Muscle of back (tissue), 3 donors: ENCODE measurements at regions not wholly inside any gene's neighbourhood (a gene's known extent, or its start where the extent isn't known, plus 50 kb on each side); places are given as distances from the start of the nearest gene placed in this dataset.

Experiments
- DNase-seq, 3 donors: peaks; one replicate each; pipeline versions ENCODE4 v3.0.0 to v3.0.0-alpha.2; 2013

DNA sequence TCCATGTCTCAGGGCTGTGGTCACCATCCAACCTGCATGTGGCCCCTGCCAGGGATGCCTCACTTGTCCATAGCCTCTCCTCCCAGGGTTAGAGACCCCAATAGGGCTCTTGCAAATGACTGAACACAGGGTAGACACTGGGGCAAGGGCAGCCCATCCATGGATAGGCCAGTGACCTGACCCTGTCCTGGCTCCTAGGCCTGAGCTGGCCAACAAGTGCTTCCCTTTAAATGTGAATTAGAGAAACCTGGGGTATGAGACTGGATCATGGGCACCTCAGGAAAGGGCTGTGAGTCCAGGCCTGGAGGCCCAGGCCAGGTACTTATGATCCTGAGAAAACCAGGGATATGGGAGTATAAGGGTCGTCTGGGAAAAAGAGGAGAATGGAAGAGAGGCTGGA, 64.5 kb downstream of the COPS8 start:
- DNase-seq = no peak

DNA sequence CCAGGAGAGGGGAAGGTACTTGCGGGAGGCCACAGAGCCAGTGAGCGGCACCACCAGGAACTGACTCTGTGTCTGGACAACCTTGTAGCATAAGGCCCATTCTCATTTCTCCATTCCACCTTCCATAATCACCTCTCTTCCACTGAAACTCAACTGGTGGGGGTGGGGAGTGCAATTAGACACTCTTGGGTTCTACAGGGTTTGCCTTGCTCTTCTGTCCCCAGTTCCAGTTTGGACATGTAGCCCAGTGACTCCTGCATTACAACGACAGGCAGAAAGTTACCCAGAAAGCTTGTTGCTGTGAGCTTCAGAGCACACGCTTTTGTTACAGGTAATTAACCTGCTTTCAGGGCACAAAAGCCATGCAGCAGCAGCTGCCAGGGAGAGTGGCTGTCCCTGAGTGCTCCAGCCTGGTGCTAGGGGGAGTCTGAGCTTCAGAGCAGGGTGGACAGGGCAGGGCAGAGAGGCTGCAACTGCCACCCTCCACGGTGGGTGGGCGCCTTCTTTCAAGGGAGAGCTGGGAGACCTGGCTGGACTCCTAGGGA, 65.2 kb downstream of the COPS8 start:
- no peak for DNase-seq

DNA sequence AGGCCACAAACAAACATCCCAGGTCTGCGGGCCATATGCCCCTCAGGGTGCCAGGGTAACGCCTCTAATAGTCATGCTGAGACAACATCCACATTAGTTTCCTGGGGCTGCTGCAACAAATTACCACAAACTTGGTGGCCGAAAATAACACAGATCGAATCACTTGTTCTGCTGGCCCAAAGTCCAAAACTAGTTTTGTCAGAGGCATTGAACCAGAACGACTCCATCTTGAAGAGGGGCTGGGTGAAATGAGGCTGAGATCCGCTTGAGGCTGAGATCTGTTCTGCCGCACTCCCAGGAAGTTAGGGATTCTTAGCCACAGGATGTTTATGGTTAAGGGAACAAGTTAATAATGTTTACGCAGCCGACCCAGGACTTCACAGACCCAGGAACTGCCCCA, 66.7 kb downstream of the COPS8 start:
- DNase-seq = no peak

DNA sequence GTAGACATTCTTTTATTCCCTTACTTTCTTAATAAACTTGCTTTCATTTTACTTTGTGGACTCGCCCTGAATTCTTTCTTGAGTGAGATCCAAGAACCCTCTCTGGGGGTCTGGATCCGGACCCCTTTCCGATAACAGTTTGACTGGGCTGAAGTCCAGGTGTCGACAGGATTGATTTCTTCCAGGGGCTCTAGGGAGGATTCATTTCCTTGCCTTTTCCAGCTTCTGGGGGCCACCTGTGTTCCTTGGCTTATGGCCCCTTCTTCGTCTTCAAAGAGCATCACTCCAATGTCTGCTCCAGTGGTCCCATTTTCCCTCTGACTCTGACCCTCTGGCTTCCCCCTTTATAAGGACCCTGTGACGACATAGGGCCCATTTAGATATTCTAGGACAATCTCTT, 67.5 kb downstream of the COPS8 start:
- DNase-seq = peak in 1 of 3 donors; percentile 62

DNA sequence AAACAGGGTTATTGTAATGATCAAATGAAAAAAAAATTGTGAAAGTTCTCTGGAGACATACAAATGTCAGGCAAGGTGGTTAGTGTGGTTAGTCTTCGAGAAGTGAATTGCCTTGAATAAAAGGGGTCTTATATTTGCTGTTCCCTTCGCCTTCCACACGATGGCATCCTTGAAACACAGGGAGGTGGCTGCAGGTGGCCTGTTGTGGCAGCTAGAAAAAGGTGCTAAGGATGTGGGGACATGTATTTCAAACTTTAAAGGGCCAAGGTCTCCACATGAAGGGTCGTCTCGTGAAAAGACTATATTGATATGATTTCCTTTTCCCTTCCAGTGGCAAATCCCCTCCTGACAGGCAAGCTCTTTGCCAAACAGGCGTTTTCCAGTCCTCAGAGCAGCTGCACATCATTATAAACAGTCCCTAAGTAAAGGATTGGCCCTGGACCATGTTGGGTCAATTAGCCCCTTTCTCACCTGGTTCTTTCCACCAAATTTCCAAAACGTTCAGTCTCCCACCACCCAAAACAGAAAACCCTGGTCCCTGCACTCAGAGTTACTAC, 68.5 kb downstream of the COPS8 start:
- peak in 2 of 3 donors; percentile 58 to 79 for DNase-seq

DNA sequence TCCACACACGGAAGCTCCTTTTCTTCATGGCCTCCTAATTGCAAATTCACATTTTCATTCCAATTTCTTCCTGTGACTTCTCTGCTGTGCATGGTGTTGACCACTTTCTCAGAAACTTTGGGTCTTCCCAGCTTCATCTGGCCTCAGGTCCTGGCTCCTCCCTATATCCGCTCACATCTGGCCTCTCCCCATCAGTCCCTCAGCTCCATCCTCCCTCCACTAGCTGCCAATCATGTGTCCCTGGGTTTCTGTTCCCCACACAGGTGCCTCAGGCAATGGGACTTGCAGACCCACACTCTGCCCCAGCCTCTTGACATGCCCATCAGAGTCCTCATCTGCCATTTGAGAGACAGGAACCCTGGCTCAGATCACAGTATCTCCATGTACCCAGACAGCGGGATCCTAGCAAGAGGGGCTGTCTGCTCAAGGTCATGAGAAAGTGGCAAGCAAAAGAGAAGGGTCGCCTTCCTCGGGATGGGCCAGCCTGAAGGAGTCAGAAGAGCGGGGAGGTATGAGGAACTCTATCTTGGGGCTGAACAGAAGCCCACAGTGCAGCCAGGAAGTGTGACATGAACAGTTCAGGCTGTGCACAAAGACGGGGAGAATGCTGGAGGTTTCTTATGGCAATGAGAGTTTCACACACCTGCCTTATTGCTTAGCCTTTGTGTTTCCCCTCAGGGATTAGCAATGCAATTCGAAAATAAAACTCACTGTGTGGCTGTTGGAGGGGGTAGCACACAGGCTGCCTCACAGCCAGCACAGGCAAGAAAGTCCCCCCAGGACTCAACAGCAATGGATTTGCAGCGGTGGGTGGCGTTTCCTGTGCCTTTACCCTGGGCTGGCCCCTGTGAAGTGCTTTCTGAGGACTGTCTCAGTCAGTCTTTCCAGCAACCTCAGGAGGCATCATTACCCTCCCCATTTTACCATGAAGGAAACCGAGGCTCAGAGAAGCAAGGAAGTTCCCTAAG, 69.5 kb downstream of the COPS8 start:
- DNase-seq = peak in 2 of 3 donors; percentile 37 to 75

DNA sequence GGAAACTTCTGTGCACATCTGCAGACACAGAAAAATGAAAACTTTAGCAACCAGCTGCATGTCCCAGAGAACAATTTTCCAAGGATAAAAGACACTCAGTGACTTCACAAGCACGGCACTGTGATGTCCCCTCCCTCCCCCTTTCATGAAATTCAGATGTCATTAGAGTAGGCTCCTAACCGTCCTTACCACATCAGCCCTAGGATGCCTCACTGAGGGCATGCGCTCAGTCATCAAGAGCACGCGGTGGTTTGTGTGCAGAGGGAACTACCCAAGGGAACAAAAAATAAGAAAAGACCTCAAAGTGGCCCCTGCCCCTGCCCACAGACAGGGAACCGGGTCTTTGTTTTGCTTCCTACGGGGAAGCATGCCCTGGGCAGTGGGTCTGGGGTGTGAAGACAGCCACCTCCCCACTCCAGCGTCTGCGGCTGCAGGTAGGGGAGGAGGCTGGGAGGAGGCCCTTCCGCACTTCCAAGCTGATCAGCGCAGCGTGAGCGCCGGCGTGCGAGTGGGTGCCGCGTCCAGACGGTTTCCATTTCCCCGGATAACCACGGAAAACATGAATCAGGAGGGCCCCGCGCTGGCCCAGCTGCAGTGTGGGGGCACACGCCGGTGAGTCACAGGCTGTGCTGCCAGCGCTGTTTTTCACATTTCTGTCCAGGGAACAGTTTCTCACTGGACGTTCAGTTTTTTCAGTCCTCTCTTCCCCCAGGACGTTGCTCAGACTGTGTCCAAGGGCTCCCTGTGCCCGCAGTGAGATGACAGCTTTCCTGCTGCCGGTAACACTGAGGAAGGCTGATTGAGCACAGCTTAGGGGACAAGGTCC, 70.6 kb downstream of the COPS8 start:
- peak in 2 of 3 donors; percentile 55 to 76 for DNase-seq

DNA sequence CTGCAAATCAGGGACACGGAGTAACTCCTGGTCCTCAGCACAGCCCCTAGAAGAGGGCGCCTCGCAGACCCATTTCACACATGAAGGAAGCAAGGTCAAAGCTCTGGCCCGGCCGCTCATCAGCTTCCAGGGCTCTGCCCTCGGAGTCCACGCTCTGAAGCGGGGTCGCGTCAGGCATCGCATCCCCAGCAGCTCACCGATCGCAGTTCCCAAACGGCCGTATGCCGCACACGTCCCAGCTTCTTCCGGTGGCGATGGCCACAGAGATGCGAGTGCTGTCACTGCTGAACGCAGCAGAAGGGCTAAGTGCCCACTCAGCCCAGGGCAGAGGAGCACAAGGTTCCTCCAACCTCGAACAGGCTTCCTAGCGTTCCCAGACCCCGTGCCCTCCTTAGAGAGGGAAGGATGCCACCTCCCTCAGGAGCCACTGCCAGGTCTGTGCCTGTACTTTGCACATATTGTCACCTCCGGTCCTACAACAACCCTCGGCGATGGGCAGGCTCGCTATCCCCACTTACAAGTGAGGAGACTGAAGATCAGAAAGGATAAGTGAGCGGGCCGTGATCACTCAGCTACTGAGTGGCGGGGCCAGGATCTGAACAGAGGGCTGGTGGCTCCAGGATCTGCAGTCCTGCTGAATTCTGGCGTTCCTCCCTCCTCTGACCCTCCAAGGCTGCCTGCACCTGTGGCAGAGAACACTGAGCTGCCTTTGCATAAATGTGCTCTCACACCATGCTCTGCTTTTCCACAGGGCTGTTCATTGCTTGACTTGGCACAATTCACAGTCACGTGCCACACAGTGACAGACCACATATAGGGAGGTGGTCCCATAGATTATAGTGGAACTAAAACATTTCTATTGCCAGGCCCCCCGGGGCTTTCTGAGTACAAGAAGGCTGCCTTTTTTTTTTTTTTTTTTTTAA, 71.4 kb downstream of the COPS8 start:
- no peak for DNase-seq

DNA sequence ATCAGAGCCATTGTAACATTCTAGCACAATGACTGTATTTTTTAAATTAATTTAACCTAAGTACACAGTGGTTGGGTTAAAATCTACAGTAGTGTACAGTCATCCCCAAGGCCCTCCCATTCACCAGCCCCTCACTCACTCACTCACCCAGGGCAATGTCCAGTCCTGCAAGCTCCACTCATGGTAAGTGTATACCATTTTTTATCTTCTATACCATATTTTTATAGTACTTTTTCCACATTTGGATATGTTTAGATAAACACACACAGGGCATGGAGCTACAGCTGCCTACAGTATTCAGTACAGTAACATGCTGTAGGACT, 72.1 kb downstream of the COPS8 start:
- DNase-seq = no peak

DNA sequence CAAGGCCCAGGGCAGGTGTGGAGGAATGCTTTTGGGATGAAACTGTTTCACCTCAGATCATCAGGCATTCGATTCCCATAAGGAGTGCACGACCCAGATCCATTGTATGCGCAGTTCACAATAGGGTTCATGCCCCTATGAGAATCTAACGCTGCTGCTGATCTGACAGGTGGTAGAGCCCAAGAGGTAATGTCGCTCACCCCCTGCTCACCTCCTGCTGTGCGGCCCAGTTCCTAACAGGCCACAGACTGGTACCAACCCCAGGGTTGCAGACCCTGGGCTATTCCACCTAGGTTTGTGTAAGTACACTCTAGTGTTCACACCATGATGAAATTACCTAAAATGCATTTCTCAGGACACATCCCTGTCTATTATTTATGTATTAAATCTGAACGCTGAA, 72.5 kb downstream of the COPS8 start:
- no peak for DNase-seq

DNA sequence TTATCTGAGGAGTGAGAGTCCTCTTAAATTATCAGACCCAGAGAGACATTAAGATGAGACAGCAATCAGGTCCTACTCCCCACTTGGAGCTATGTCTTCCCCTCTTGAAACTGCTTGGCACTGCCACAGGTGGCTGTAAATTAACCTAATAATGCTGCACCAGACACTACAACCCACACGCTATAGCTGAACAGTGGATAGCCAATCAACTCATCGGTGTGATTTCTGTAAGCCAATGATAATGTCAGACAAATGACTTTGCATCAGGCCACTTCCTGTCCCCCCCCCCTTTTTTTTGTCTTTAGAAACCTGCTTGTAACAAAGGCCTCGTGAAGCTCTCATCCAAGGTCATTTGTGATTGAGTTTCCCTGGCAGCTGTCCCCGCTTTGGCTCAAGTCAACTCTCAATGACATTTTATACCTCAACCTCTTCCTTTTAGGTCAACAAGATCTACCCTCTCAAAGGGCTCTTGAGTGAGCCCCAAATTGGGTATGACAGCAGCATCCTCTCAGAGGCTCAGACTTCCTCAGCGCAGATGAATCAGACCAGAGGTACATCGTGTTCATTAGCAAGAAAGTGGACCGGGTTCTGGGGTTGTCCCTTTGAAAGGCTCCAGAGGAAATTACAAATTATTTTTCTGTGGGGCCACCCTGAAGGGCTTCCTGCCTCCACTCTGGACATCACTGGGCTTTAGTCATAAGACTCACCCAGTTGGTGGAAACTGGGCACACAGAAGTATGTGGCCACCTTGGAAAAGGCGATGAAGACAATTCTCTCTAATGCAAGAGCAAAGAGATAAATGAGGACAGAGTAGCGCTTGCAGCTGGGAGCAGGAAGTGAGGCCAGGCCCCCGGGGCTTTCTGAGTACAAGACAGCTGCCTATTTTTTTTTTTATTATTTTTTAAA, 73.6 kb downstream of the COPS8 start:
- peak in 2 of 3 donors; percentile 54 to 82 for DNase-seq

DNA sequence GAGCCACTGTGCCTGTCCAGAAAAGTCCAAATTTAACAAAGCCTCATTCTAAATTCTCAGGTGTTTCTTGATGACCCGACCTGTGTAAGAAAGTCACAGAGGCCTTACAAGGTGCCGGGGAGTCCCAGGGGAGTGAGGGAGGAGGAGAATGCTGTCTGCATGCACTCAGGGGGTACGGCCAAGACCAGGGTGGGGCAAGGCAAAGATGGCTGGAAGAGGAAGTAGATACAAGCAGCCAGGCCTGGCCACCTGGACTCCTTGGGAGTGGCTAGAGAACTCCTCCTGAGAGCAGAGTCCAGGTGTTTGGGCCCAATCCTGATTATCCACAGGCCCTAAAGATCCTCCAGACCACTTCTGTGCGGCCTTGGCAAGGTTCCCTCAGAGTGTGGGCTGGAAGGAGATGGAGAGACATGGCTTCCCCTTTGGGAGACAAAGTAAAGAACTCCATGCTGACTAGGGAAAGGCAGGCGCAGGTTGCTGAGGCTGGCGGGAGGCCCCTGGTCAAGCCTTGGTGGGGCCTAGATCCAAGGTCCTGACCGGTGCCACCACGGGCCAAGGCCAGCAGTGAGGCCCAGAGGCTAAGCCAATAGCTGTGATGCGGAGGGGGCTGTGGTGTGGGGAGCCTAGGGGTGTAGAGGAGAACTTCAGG, 74.7 kb downstream of the COPS8 start:
- DNase-seq = peak in 2 of 3 donors; percentile 71 to 92

DNA sequence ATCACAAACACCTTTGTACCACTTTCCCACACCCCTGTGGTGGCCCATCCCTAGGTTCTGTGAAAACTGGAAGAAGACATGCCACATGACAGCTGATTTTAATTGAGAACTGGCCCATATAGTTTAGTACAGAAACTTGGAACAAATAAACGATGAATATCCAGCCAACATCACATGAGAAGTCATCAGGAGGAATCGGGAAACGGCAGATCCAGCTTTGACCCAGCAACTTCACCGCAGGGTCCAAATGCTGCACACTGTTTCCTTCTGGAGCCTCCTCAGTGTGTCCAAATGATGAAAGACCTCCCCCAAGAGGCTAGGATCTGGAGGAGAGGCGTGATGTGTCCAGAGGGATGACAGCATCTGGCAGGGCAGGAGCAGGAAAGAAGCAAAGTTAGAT, 75.5 kb downstream of the COPS8 start:
- peak in 2 of 3 donors; percentile 78 to 92 for DNase-seq

DNA sequence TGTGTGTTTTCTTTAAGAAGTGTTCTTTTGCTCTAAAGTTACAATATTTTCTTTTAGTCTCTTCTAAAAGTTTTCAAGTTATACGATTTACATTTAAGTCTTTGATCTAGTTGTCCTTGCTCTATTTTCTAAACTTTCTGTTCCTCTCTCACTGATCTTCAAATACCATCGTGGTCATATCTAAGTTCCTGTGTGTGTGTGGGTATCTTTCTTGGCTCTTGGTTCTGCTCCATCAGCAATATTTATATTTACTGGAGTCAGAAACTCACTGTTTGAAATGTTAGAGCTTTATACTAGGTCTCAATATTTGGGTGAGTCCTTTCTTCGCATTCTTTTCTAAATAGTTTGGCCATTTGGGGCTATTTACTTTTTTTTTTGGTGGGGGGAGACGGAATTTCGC, 77.3 kb downstream of the COPS8 start:
- DNase-seq = no peak

DNA sequence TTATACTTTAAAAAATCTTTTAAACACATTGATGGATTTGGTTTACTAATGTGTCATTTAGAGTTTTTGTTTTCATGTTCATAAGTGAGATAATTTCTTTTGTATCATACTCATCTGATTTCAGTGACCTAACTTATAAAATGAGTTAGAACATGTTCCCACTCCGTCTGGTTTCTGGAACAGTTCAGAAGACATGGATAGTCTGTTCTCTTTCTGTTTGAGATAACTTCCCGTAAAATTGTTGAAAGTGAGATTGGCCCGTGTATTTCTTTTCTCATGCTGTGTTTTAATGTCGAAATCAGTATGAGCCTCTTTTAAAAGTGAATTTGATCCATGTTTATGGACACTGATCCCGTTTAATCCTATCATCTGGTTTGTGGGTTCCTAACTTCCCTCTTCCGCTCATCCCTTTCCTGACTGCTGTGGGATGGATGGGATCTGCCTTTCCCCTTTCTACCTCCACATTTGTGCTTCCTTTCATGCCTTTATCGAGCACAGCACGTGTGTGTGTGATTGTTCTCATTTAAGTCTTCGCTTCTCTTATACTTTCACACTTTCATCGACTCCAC, 78.9 kb downstream of the COPS8 start:
- DNase-seq = no peak

DNA sequence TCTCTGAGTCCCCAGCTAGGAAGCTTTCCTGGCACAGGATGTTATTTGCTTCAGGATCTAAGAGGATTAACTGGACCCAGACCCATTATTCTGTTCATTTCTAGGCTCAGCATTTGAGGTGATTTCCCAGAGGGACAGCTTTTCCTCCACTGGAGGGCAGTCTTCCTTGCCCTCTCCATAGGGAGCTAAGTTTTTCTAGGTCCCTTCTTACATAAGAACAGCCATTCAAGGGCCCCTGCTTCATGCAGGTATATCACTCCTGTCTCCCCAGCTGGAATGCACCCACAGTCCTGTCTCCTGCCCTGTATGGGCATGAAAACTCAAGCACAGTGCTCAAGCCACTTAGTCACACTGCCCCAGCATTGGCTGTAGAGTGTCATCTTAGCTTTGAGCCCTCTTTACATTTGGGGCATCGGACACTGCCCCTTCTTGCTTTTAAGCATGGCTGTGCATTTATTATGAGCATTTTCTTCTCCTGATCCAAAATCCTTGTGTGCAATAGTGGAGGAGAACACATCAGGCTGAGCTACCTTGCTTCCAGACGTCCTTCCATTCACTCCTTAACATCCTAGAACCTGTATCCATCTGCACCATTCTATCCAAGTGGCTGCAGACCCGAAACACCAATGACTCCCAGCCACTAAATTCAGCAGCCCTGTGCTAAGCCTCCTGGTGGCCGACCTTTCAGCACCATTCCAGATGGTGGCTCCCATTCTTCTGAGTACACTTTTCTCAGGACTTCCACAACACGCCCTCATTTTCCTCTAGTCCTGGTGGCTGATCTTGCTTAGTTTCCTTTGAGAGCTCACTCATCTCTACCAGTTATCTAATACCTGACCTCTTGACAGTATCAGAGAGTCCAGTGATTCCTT, 80.0 kb downstream of the COPS8 start:
- DNase-seq = no peak

DNA sequence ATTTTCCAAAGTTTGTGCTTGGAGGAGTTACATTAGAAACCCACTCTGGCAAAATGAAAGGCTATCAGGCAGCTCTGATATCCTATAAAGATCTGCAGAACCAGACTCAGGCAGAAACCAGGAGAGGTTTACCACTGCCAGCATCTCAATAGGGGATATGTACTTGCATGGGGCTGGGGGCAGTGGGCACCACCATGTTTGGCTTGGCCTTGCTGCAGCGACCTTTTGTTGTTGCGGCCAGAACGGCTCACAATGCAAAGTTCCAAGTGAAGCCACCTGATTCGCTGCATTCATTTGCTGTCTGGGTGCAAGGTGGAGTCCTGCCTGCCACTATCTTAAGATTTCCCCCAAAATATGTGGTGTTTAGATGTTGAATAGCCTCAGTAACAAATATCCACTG, 81.3 kb downstream of the COPS8 start:
- DNase-seq = no peak

DNA sequence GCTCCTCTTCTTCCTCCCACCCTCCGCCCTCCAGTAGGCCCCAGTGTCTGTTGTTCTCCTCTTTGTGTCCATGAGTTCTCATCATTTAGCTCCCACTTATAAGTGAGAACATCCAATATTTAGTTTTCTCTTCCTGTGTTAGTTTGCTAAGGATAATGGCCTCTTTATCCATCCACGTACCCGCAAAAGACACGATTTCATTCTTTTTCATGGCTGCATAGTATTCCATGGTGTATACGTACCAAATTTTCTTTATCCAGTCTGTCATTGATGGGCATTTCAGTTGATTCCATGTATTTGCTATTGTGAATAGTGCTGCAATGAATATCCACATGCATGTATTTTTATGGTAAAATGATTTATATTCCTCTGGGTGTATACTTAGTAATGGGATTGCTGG, 82.2 kb downstream of the COPS8 start:
- no peak for DNase-seq
